DND-41 (cell line): ENCODE measurements at regions not wholly inside any gene's neighbourhood (a gene's known extent, or its start where the extent isn't known, plus 50 kb on each side); places are given as distances from the start of the nearest gene placed in this dataset.

Source experiments
- ATAC-seq: fragments of 200-7000 bp; cut with Tn5 transposase; 3 replicates; pipeline ENCODE4 v1.9.1; 2021; ENCODE audit warnings: low read depth; ENCODE audit not compliant: insufficient read depth
- DNase-seq: peaks from one replicate; pipeline ENCODE4 v3.0.0-alpha.2; 2020
- H2AFZ ChIP-seq: 2 replicates; pipeline ENCODE4 v1.6.0; 2012; ENCODE audit warnings: low read depth, low read length
- H3K27ac ChIP-seq: 2 replicates; pipeline ENCODE4 v1.5.1; 2012; ENCODE audit warnings: low read length, inconsistent platforms
- H3K27me3 ChIP-seq: fragments of 200-600 bp; sonication (generic); 2 replicates; pipeline ENCODE4 v1.6.0; 2012; ENCODE audit warnings: low read length, mild to moderate bottlenecking, inconsistent platforms; ENCODE audit not compliant: insufficient read depth, poor library complexity
- H3K36me3 ChIP-seq: 2 replicates; pipeline ENCODE4 v1.5.1; 2012; ENCODE audit warnings: low read length, inconsistent platforms; ENCODE audit not compliant: insufficient read depth
- H3K4me1 ChIP-seq: 2 replicates; pipeline ENCODE4 v1.5.1; 2012; ENCODE audit warnings: mild to moderate bottlenecking, low read length; ENCODE audit not compliant: insufficient read depth
- H3K4me2 ChIP-seq: 2 replicates; pipeline ENCODE4 v1.6.0; 2012; ENCODE audit warnings: mild to moderate bottlenecking, moderate library complexity, low read length, inconsistent platforms; ENCODE audit not compliant: insufficient read depth
- H3K4me3 ChIP-seq, 2 experiments: fragments of 200-600 bp in 1 of 2; shearing (Covaris generic) in 1 of 2; 2 replicates each; pipeline ENCODE4 v1.5.1; 2012 to 2016; ENCODE audit warnings: inconsistent platforms in 2 of 2, low read length in 2 of 2, mild to moderate bottlenecking in 2 of 2, low read depth in 1 of 2, moderate library complexity in 1 of 2
- H3K79me2 ChIP-seq: 2 replicates; pipeline ENCODE4 v1.6.0; 2012; ENCODE audit warnings: low read length, inconsistent platforms; ENCODE audit not compliant: insufficient read depth
- H3K9ac ChIP-seq: 2 replicates; pipeline ENCODE4 v1.6.0; 2012; ENCODE audit warnings: low read depth, mild to moderate bottlenecking, inconsistent platforms, low read length, moderate library complexity
- H3K9me3 ChIP-seq: 2 replicates; pipeline ENCODE4 v1.5.1; 2012; ENCODE audit warnings: low read length, moderate library complexity, mild to moderate bottlenecking, inconsistent platforms; ENCODE audit not compliant: insufficient read depth, severe bottlenecking
- H4K20me1 ChIP-seq: 2 replicates; pipeline ENCODE4 v1.6.0; 2012; ENCODE audit warnings: low read length; ENCODE audit not compliant: insufficient read depth
- CTCF ChIP-seq: IDR thresholded peaks from 2 replicates; pipeline ENCODE4 v1.5.1; 2012; ENCODE audit warnings: borderline replicate concordance, low read length, moderate library complexity, mild to moderate bottlenecking; ENCODE audit not compliant: poor library complexity, severe bottlenecking; ENCODE audit errors: extremely low read depth
- EZH2 ChIP-seq: IDR thresholded peaks from 3 replicates; pipeline ENCODE4 v1.6.1; 2012; ENCODE audit warnings: borderline replicate concordance, low read depth, mild to moderate bottlenecking, moderate library complexity, low read length, inconsistent platforms; ENCODE audit not compliant: severe bottlenecking

DNA sequence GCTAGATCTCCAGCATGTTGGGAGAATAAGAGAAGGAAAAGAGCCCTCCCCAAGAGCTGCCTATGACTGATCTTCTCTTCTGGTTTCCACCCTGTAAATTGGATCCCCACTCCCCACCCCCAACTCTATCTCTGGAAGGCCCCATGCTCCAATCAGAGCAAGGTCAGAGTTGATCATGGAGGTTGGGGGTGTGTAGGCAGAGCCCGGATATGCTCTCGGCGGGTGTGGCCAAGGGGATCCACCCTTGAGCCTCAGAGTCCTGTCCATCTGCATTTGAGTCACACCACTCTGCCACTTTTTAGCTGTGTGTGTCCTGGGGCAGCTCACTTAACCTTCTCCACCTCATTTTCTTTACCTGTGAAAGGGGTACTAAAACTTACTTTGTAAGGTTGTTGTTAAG, 79.5 kb downstream of the NAV1 start:
- Histone ChIP-seq H3K79me2 (no peaks in the 10 kb centered on the region), H4K20me1 (no peaks in the 10 kb centered on the region), H3K27me3 (peaks cover 3% of the 10 kb centered on the region), H3K36me3 (no peaks in the 10 kb centered on the region), H3K4me3 (no peak overlapping the region), H2AFZ (no peak overlapping the region), H3K4me1 (no peaks in the 10 kb centered on the region), H3K9ac (no peak overlapping the region), H3K4me2 (no peak overlapping the region), H3K27ac (no peak overlapping the region), H3K9me3 (no peaks in the 10 kb centered on the region)
- DNase-seq (no peak), ATAC-seq (no peak)
- TF ChIP-seq CTCF: no peak
- TF ChIP-seq EZH2: no peak

GRCh38 chr1:201618905-201619304, 80.0 kb downstream of the NAV1 start:
- Histone ChIP-seq H3K4me1 (no peaks in the 10 kb centered on the region), H3K4me2 (no peak overlapping the region), H3K9me3 (no peaks in the 10 kb centered on the region), H3K4me3 (no peak overlapping the region), H3K79me2 (no peaks in the 10 kb centered on the region), H3K27ac (no peak overlapping the region), H4K20me1 (no peaks in the 10 kb centered on the region), H3K9ac (no peak overlapping the region), H3K36me3 (no peaks in the 10 kb centered on the region), H3K27me3 (peaks cover 3% of the 10 kb centered on the region), H2AFZ (no peak overlapping the region)
- no peak for DNase-seq
- no peak for ATAC-seq
- TF ChIP-seq EZH2: no peak
- no peak for TF ChIP-seq CTCF

DNA sequence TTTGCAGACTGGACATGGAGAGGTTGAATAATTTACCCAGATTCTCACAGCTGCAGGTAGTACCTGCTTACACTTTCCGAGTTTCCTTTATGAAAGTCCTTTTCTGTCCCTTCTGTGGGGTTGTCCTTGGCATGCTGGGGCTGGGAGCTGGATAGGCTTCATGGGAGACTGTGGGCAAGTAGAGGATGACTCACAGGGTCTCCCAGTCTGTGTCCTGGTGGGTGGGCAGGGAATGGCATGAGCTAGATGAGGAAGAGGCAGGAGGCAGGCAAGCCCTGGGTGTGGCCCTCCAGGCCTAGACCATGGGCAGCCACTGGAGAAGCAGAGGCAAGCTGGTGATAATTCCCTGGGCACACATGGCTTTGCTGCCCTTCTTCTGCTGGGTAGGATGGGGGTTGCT, 80.6 kb downstream of the NAV1 start:
- Histone ChIP-seq H3K36me3 (no peaks in the 10 kb centered on the region), H3K4me2 (no peak overlapping the region), H3K27ac (no peak overlapping the region), H3K4me3 (no peak overlapping the region), H3K79me2 (no peaks in the 10 kb centered on the region), H3K27me3 (peaks cover 1% of the 10 kb centered on the region), H3K4me1 (no peaks in the 10 kb centered on the region), H3K9me3 (no peaks in the 10 kb centered on the region), H3K9ac (no peak overlapping the region), H4K20me1 (no peaks in the 10 kb centered on the region), H2AFZ (no peak overlapping the region)
- no peak for DNase-seq
- no peak for ATAC-seq
- TF ChIP-seq EZH2 (no peak), CTCF (no peak)

DNA sequence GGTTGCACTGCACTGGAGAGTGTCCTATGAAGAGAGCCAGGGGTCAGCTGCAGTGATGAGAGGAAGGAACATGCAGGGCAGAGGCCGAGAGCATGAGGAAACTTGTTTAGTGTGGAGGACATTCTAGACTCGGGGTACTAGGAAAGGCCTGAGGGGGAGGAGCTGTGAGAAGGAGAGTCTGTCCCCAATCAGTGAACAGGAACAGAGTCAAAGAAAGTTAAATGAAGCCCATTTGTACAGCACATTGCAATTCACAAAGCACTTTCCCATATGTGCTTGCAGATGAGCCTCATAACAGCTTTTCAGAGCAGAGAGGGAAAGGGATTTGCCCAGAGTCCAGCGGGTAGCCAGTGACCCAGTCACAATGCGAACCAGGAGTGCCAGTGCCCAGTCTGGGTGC, 83.4 kb downstream of the NAV1 start:
- Histone ChIP-seq H3K4me1 (no peaks in the 10 kb centered on the region), H3K27ac (no peak overlapping the region), H3K9ac (no peak overlapping the region), H3K9me3 (no peaks in the 10 kb centered on the region), H3K36me3 (no peaks in the 10 kb centered on the region), H2AFZ (no peak overlapping the region), H4K20me1 (no peaks in the 10 kb centered on the region), H3K4me2 (no peak overlapping the region), H3K79me2 (no peaks in the 10 kb centered on the region), H3K27me3 (no peaks in the 10 kb centered on the region), H3K4me3 (no peak overlapping the region)
- DNase-seq: no peak
- no peak for ATAC-seq
- TF ChIP-seq CTCF (no peak), EZH2 (no peak)
